ENCODE measurements at regions not wholly inside any gene's neighbourhood (a gene's known extent, or its start where the extent isn't known, plus 50 kb on each side); places are given as distances from the start of the nearest gene placed in this dataset.

DNA sequence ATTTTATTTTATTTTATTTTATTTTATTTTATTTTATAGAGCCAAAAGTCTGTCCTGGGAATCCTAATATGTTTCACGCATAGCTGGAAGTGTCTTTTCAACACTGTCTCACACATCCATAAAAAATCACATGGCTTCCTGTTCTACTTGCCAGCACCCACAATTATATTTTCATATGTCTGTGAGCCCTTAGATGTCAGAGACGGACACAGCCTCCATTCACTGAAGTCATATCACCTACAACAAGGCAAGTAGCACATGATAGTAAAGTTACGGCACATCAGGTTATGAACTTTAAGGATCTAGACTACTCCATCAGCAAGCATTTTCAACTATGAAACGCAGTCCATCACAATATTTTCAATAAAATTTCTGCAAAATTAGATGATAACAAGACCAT is 168.4 kb downstream of the ZIC4 start:
- no peaks in the 10 kb centered on the region for H3K79me1 ChIP-seq (ENCODE audit: low read depth in 1 of 2, low read length in 2 of 2)
- no peak overlapping the region for H2BK20ac ChIP-seq (ENCODE audit: low read depth, low read length)
- POLR2A ChIA-PET (ENCODE audit: unreplicated experiment), result no interaction called here
- H3K27ac ChIP-seq (ENCODE audit: insufficient read depth, low read length), result no peak overlapping the region
- H3K9me3 ChIP-seq (ENCODE audit: control insufficient read depth, insufficient read depth, low read length), result no peaks in the 10 kb centered on the region
- no peak for TF ChIP-seq NFE2L2 (IDR thresholded peaks at IDR 0.05; ENCODE audit: low read depth, low read length)
- TF ChIP-seq MAZ (IDR thresholded peaks at IDR 0.05; ENCODE audit: borderline replicate concordance, low read depth, low read length), result no peak
- no peak for TF ChIP-seq SMC3 (IDR thresholded peaks at IDR 0.05; ENCODE audit: low read depth, low read length)
- no peak for TF ChIP-seq RFX5 (IDR thresholded peaks at IDR 0.05; ENCODE audit: low read depth, low read length)
- no peak for TF ChIP-seq RCOR1 (IDR thresholded peaks at IDR 0.05; ENCODE audit: insufficient replicate concordance, low read length)
- no peak for TF ChIP-seq CEBPB (IDR thresholded peaks at IDR 0.05; ENCODE audit: low read depth, low read length)
- no peak for TF ChIP-seq BHLHE40 (IDR thresholded peaks at IDR 0.05; ENCODE audit: low read depth, low read length)
- no peak for TF ChIP-seq FOS (IDR thresholded peaks at IDR 0.05; ENCODE audit: low read depth, low read length)
- TF ChIP-seq CHD1 (IDR thresholded peaks at IDR 0.05; ENCODE audit: low read depth, low read length), result no peak
- TF ChIP-seq, protein P1, sequence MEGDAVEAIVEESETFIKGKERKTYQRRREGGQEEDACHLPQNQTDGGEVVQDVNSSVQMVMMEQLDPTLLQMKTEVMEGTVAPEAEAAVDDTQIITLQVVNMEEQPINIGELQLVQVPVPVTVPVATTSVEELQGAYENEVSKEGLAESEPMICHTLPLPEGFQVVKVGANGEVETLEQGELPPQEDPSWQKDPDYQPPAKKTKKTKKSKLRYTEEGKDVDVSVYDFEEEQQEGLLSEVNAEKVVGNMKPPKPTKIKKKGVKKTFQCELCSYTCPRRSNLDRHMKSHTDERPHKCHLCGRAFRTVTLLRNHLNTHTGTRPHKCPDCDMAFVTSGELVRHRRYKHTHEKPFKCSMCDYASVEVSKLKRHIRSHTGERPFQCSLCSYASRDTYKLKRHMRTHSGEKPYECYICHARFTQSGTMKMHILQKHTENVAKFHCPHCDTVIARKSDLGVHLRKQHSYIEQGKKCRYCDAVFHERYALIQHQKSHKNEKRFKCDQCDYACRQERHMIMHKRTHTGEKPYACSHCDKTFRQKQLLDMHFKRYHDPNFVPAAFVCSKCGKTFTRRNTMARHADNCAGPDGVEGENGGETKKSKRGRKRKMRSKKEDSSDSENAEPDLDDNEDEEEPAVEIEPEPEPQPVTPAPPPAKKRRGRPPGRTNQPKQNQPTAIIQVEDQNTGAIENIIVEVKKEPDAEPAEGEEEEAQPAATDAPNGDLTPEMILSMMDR (conservative IDR thresholded peaks at IDR 0.05; ENCODE audit: low read depth, low read length), result no peak
- TF ChIP-seq POLR2A (IDR thresholded peaks at IDR 0.05; ENCODE audit: low read depth, low read length), result no peak
- TF ChIP-seq RAD21 (IDR thresholded peaks at IDR 0.05; ENCODE audit: low read length), result no peak
- intact Hi-C loops (cut with micrococcal nuclease) (no loop called here), in situ Hi-C loops (cut with MboI; ENCODE audit: low sequenced_read_pairs) (no loop called here), dilution Hi-C loops (cut with HindIII; ENCODE audit: low sequenced_read_pairs, unreplicated experiment) (no loop called here)
- no peaks in the 10 kb centered on the region for H4K20me1 ChIP-seq (ENCODE audit: insufficient read depth, low read length)
- no peak overlapping the region for H2BK15ac ChIP-seq (ENCODE audit: low read depth, low read length)
- H3K9me1 ChIP-seq (ENCODE audit: insufficient read depth, low read length), result no peaks in the 10 kb centered on the region
- no peak overlapping the region for H4K5ac ChIP-seq (ENCODE audit: low read depth, low read length)
- no CpG with 5 or more reads among the region's 4 CpGs for WGBS, 2 experiments (ENCODE audit: extremely low coverage in 2 of 2, insufficient read length in 1 of 2)
- H3K36me3 ChIP-seq (ENCODE audit: control insufficient read depth, insufficient read depth, low read length), result no peaks in the 10 kb centered on the region
- H3K4ac ChIP-seq (ENCODE audit: low read depth, low read length), result no peak overlapping the region
- H2AK9ac ChIP-seq (replicated peaks; ENCODE audit: low read depth, low read length, poor library complexity), result no peak overlapping the region
- no peak overlapping the region for H4K8ac ChIP-seq (ENCODE audit: low read depth in 2 of 2, low read length in 2 of 2)
- no peak overlapping the region for H3K9ac ChIP-seq (ENCODE audit: low read depth, low read length)
- no peak overlapping the region for H3K23ac ChIP-seq (ENCODE audit: low read depth, low read length)
- no peak for DNase-seq
- CTCF ChIA-PET, result no interaction called here
- H3K18ac ChIP-seq (ENCODE audit: low read depth, low read length), result no peak overlapping the region
- H3K14ac ChIP-seq (replicated peaks; ENCODE audit: low read depth, low read length), result no peak overlapping the region
- H3K4me1 ChIP-seq (ENCODE audit: control insufficient read depth, insufficient read depth, low read length), result no peaks in the 10 kb centered on the region
- no peak overlapping the region for H2AK5ac ChIP-seq (ENCODE audit: low read depth, low read length)
- BruUV-seq (replicated peaks), result no TSS peak
- H2AFZ ChIP-seq (replicated peaks; ENCODE audit: low read length, poor library complexity), result no peak overlapping the region
- H2BK120ac ChIP-seq (ENCODE audit: low read depth, low read length), result no peak overlapping the region
- no peak overlapping the region for H3K4me3 ChIP-seq (ENCODE audit: insufficient read depth, low read depth, low read length)
- H2BK5ac ChIP-seq (ENCODE audit: low read depth, low read length, poor library complexity, severe bottlenecking), result no peak overlapping the region
- no peak for ATAC-seq (ENCODE audit: low read depth)
- H3K27me3 ChIP-seq (ENCODE audit: control insufficient read depth, insufficient read depth, low read length), result no peaks in the 10 kb centered on the region
- H4K91ac ChIP-seq (ENCODE audit: insufficient read depth, low read depth, low read length), result no peak overlapping the region
- no peak overlapping the region for H3K56ac ChIP-seq (ENCODE audit: extremely low read depth, insufficient read depth, low read length)
- H3K4me2 ChIP-seq (ENCODE audit: low read depth, low read length), result no peak overlapping the region
